ENCODE measurements at regions not wholly inside any gene's neighbourhood (a gene's known extent, or its start where the extent isn't known, plus 50 kb on each side); places are given as distances from the start of the nearest gene placed in this dataset.

DNA sequence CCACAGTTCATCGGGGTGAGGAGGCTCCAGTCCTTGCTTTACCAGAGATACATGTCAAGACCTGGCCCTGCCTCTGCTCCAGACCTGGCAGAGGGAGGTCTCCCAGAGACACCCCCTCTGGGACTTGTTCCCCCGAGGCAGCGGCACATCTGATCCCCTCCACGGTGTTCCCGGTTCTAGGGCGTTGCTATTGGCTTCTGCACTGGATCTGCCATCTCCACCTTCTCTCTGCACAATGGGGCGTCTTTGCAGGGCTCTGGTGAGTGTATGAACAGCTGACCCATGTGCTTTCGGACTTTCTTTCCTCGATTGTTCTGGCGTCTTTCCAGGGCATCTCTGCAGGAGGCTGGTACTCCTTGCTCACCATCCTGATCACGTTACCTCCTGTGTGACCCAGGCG, 930.4 kb downstream of the TBC1D22A start:
- no peak for DNase-seq (ENCODE audit: low read depth)
- TF ChIP-seq, protein P1, sequence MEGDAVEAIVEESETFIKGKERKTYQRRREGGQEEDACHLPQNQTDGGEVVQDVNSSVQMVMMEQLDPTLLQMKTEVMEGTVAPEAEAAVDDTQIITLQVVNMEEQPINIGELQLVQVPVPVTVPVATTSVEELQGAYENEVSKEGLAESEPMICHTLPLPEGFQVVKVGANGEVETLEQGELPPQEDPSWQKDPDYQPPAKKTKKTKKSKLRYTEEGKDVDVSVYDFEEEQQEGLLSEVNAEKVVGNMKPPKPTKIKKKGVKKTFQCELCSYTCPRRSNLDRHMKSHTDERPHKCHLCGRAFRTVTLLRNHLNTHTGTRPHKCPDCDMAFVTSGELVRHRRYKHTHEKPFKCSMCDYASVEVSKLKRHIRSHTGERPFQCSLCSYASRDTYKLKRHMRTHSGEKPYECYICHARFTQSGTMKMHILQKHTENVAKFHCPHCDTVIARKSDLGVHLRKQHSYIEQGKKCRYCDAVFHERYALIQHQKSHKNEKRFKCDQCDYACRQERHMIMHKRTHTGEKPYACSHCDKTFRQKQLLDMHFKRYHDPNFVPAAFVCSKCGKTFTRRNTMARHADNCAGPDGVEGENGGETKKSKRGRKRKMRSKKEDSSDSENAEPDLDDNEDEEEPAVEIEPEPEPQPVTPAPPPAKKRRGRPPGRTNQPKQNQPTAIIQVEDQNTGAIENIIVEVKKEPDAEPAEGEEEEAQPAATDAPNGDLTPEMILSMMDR (IDR thresholded peaks at IDR 0.05; ENCODE audit: control insufficient read depth, extremely low read depth, insufficient read depth): no peak
- H3K4me3 ChIP-seq (ENCODE audit: low read depth, low read length): no peak overlapping the region

GRCh38 chr22:47691152-47691895, 928.9 kb downstream of the TBC1D22A start:
- DNase-seq (ENCODE audit: low read depth): no peak
- TF ChIP-seq, protein P1 (IDR thresholded peaks at IDR 0.05; ENCODE audit: control insufficient read depth, extremely low read depth, insufficient read depth): no peak
- no peak overlapping the region for H3K4me3 ChIP-seq (ENCODE audit: low read depth, low read length)

- TF ChIP-seq, protein P1 (IDR thresholded peaks at IDR 0.05; ENCODE audit: control insufficient read depth, extremely low read depth, insufficient read depth): no peak
- H3K4me3 ChIP-seq (ENCODE audit: low read depth, low read length): no peak overlapping the region
- no peak for DNase-seq (ENCODE audit: low read depth)
These were observed 928.1 kb downstream of the TBC1D22A start for GRCh38 chr22:47690586-47690985.

- DNase-seq (ENCODE audit: low read depth): no peak
- no peak overlapping the region for H3K4me3 ChIP-seq (ENCODE audit: low read depth, low read length)
- TF ChIP-seq, protein P1 (IDR thresholded peaks at IDR 0.05; ENCODE audit: control insufficient read depth, extremely low read depth, insufficient read depth): no peak
These were observed 927.7 kb downstream of the TBC1D22A start for GRCh38 chr22:47690166-47690565.

DNA sequence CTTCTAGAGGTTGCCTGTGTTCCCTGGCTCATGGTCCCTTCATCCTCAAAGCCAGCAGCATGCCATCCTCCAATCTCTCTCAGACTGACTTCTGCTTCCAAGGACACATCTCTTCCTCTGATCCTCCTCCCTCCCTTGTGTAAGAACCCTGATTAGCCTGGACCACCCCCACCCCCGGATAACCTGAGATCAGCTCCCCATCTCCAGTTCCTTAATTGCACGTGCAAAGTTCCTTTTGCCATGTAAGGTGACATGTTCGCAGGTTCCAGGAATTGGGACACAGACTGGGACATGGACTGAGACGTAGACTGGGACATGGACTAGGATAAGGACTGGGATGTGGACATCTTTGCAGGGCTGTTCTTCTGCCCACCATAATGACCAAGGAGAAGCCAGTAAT, 925.3 kb downstream of the TBC1D22A start:
- DNase-seq (ENCODE audit: low read depth): no peak
- TF ChIP-seq, protein P1 (IDR thresholded peaks at IDR 0.05; ENCODE audit: control insufficient read depth, extremely low read depth, insufficient read depth): no peak
- no peak overlapping the region for H3K4me3 ChIP-seq (ENCODE audit: low read depth, low read length)

DNA sequence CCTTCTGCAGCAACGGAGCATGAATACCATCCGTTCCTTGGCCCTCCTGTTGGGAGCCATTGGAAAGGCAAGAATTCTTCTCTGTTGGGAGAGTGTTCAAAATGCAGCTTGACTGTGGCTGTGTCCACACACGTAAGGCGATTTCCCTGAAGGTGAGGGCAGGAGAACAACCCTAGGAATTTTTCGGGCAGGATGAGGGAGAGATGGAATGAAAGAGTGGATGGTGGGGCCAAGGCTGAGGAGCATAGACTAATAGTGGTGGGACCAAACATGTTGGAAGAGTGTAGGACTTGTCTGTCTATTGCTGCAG, 924.9 kb downstream of the TBC1D22A start:
- H3K4me3 ChIP-seq (ENCODE audit: low read depth, low read length): no peak overlapping the region
- DNase-seq (ENCODE audit: low read depth): no peak
- TF ChIP-seq, protein P1 (IDR thresholded peaks at IDR 0.05; ENCODE audit: control insufficient read depth, extremely low read depth, insufficient read depth): no peak
